Upper lobe of right lung (tissue), 1 donor: ENCODE measurements at regions not wholly inside any gene's neighbourhood (a gene's known extent, or its start where the extent isn't known, plus 50 kb on each side); places are given as distances from the start of the nearest gene placed in this dataset.

Experiments
- ATAC-seq: fragments of 200-7000 bp; cut with Tn5 transposase; one replicate; pipeline ENCODE4 v1.9.1; 2020; ENCODE audit warnings: mild to moderate bottlenecking, moderate library complexity
- DNase-seq: peaks from one replicate; pipeline ENCODE4 v3.0.0-alpha.2; 2020
- H3K27ac ChIP-seq: fragments of 200-600 bp; one replicate; pipeline ENCODE4 v1.8.0; 2022
- H3K27me3 ChIP-seq: fragments of 200-600 bp; one replicate; pipeline ENCODE4 v1.8.0; 2022; ENCODE audit warnings: mild to moderate bottlenecking
- H3K36me3 ChIP-seq: fragments of 200-600 bp; one replicate; pipeline ENCODE4 v1.8.0; 2022
- H3K4me1 ChIP-seq: fragments of 200-600 bp; one replicate; pipeline ENCODE4 v1.8.0; 2022
- H3K4me3 ChIP-seq: fragments of 200-600 bp; one replicate; pipeline ENCODE4 v1.8.0; 2022; ENCODE audit warnings: mild to moderate bottlenecking
- H3K9me3 ChIP-seq: fragments of 200-600 bp; one replicate; pipeline ENCODE4 v1.8.0; 2022
- CTCF ChIP-seq: fragments of 200-600 bp; IDR thresholded peaks from one replicate; pipeline ENCODE4 v1.8.0; 2022; ENCODE audit warnings: antibody characterized with exemption
- intact Hi-C: fragments of 100-400 bp; cut with DNase I; formaldehyde crosslinking; loops from one replicate; pipeline ENCODE4 v1.11.0; 2022
- donor health status: DM: no; HTN: yes; CAD: no; lungs with severe emphysema.

GRCh38 chr10:35707642-35708425 lies 65.7 kb upstream of the FZD8 start:
- intact Hi-C loops: no loop called here
- Histone ChIP-seq H3K27me3 (no peaks in the 10 kb centered on the region), H3K9me3 (no peaks in the 10 kb centered on the region), H3K27ac (no peak overlapping the region), H3K36me3 (no peaks in the 10 kb centered on the region), H3K4me1 (no peaks in the 10 kb centered on the region), H3K4me3 (no peak overlapping the region)
- DNase-seq (no peak), ATAC-seq (no peak)
- TF ChIP-seq CTCF: no peak

GRCh38 chr10:35706959-35707358 lies 64.9 kb upstream of the FZD8 start:
- no peaks in the 10 kb centered on the region for H3K4me1 ChIP-seq
- no peak overlapping the region for H3K4me3 ChIP-seq
- no peak for ATAC-seq
- no peak overlapping the region for H3K27ac ChIP-seq
- no peaks in the 10 kb centered on the region for H3K27me3 ChIP-seq
- intact Hi-C loops: no loop called here
- H3K9me3 ChIP-seq: no peaks in the 10 kb centered on the region
- no peaks in the 10 kb centered on the region for H3K36me3 ChIP-seq
- no peak for DNase-seq
- TF ChIP-seq CTCF: no peak

- DNase-seq (no peak), ATAC-seq (no peak)
- no peak overlapping the region for H3K4me3 ChIP-seq
- H3K36me3 ChIP-seq: no peaks in the 10 kb centered on the region
- H3K4me1 ChIP-seq: no peaks in the 10 kb centered on the region
- intact Hi-C loops: no loop called here
- no peaks in the 10 kb centered on the region for H3K27me3 ChIP-seq
- no peaks in the 10 kb centered on the region for H3K9me3 ChIP-seq
- TF ChIP-seq CTCF: no peak
- H3K27ac ChIP-seq: no peak overlapping the region
Measured at GRCh38 chr10:35705671-35706070, 63.6 kb upstream of the FZD8 start.

- no peaks in the 10 kb centered on the region for H3K4me1 ChIP-seq
- H3K36me3 ChIP-seq: no peaks in the 10 kb centered on the region
- ATAC-seq (no peak), DNase-seq (no peak)
- H3K9me3 ChIP-seq: no peaks in the 10 kb centered on the region
- TF ChIP-seq CTCF: no peak
- no peak overlapping the region for H3K27ac ChIP-seq
- H3K4me3 ChIP-seq: no peak overlapping the region
- intact Hi-C loops: no loop called here
- H3K27me3 ChIP-seq: no peaks in the 10 kb centered on the region
Measured at GRCh38 chr10:35705051-35705450, 63.0 kb upstream of the FZD8 start.

- intact Hi-C loops: no loop called here
- DNase-seq: no peak
- ATAC-seq: no peak
- no peaks in the 10 kb centered on the region for H3K4me1 ChIP-seq
- no peak for TF ChIP-seq CTCF
- H3K27ac ChIP-seq: no peak overlapping the region
- H3K36me3 ChIP-seq: no peaks in the 10 kb centered on the region
- no peaks in the 10 kb centered on the region for H3K9me3 ChIP-seq
- no peak overlapping the region for H3K4me3 ChIP-seq
- H3K27me3 ChIP-seq: no peaks in the 10 kb centered on the region
Measured at GRCh38 chr10:35704401-35704800, 62.3 kb upstream of the FZD8 start.

- no peaks in the 10 kb centered on the region for H3K36me3 ChIP-seq
- intact Hi-C loops: no loop called here
- no peak for ATAC-seq
- no peak for TF ChIP-seq CTCF
- H3K27me3 ChIP-seq: no peaks in the 10 kb centered on the region
- DNase-seq: no peak
- no peak overlapping the region for H3K4me3 ChIP-seq
- no peaks in the 10 kb centered on the region for H3K9me3 ChIP-seq
- H3K4me1 ChIP-seq: no peaks in the 10 kb centered on the region
- no peak overlapping the region for H3K27ac ChIP-seq
Measured at GRCh38 chr10:35700487-35700882, 58.4 kb upstream of the FZD8 start.
